GM18519 (cell line): ENCODE measurements at regions not wholly inside any gene's neighbourhood (a gene's known extent, or its start where the extent isn't known, plus 50 kb on each side); places are given as distances from the start of the nearest gene placed in this dataset.
"Not testable (repeated sequence)": the region's sequence is repeated elsewhere in the genome, so short reads cannot be mapped to it uniquely, and the experiment has no call there.

Experiments
- ATAC-seq: cut with Tn5 transposase; IDR thresholded peaks from one replicate; pipeline ENCODE4 v1.9.1; 2021; ENCODE audit warnings: mild to moderate bottlenecking, moderate library complexity; ENCODE audit not compliant: unreplicated experiment, low FRiP score

GRCh38 chr3:22371036-22371435, 620.0 kb upstream of the ZNF385D start:
- ATAC-seq, result no peak

GRCh38 chr3:22371607-22372291, 620.7 kb upstream of the ZNF385D start:
- no peak for ATAC-seq

GRCh38 chr3:22372292-22373062, 621.5 kb upstream of the ZNF385D start:
- ATAC-seq, result no peak

GRCh38 chr3:22373182-22373581, 622.2 kb upstream of the ZNF385D start:
- no peak for ATAC-seq

GRCh38 chr3:22373827-22374226, 622.8 kb upstream of the ZNF385D start:
- no peak for ATAC-seq

- no peak for ATAC-seq
Measured at GRCh38 chr3:22377421-22377820, 626.4 kb upstream of the ZNF385D start.

- ATAC-seq, result no peak
Measured at GRCh38 chr3:22378869-22379268, 627.9 kb upstream of the ZNF385D start.

- no peak for ATAC-seq
Measured at GRCh38 chr3:22380253-22380652, 629.2 kb upstream of the ZNF385D start.

- not testable (repeated sequence) for ATAC-seq
Measured at GRCh38 chr3:22381564-22381963, 630.6 kb upstream of the ZNF385D start.

- ATAC-seq, result no peak
Measured at GRCh38 chr3:22383285-22383684, 632.3 kb upstream of the ZNF385D start.

GRCh38 chr3:22386107-22386506, 635.1 kb upstream of the ZNF385D start:
- ATAC-seq, result no peak

GRCh38 chr3:22392286-22392685, 641.3 kb upstream of the ZNF385D start:
- no peak for ATAC-seq

- ATAC-seq, result no peak
Measured at GRCh38 chr3:22392859-22393258, 641.8 kb upstream of the ZNF385D start.

GRCh38 chr3:22399566-22399965, 648.6 kb upstream of the ZNF385D start:
- no peak for ATAC-seq

- no peak for ATAC-seq
Measured at GRCh38 chr3:22401499-22401898, 650.5 kb upstream of the ZNF385D start.

GRCh38 chr3:22414239-22414638, 663.2 kb upstream of the ZNF385D start:
- ATAC-seq, result no peak

GRCh38 chr3:22416838-22417446, 665.9 kb upstream of the ZNF385D start:
- not testable (repeated sequence) for ATAC-seq

GRCh38 chr3:22419261-22419660, 668.3 kb upstream of the ZNF385D start:
- no peak for ATAC-seq

- ATAC-seq, result no peak
Measured at GRCh38 chr3:22421589-22421988, 670.6 kb upstream of the ZNF385D start.

GRCh38 chr3:22431334-22431733, 680.3 kb upstream of the ZNF385D start:
- no peak for ATAC-seq

- ATAC-seq, result no peak
Measured at GRCh38 chr3:22439626-22440025, 688.6 kb upstream of the ZNF385D start.

GRCh38 chr3:22441711-22442110, 690.7 kb upstream of the ZNF385D start:
- ATAC-seq, result no peak
